ENCODE measurements at regions not wholly inside any gene's neighbourhood (a gene's known extent, or its start where the extent isn't known, plus 50 kb on each side); places are given as distances from the start of the nearest gene placed in this dataset.

- DNase-seq, result no peak
- Histone ChIP-seq H3K36me3 (no peaks in the 10 kb centered on the region), H3K9me3 (replicated peaks) (no peaks in the 10 kb centered on the region), H3K4me3 (no peak overlapping the region), H3K27ac (replicated peaks) (no peak overlapping the region), H3K4me1 (peaks cover 8% of the 10 kb centered on the region), H3K27me3 (ENCODE audit: low read depth) (no peaks in the 10 kb centered on the region)
- intact Hi-C loops (cut with micrococcal nuclease), result no loop called here
- TF ChIP-seq, protein P1, sequence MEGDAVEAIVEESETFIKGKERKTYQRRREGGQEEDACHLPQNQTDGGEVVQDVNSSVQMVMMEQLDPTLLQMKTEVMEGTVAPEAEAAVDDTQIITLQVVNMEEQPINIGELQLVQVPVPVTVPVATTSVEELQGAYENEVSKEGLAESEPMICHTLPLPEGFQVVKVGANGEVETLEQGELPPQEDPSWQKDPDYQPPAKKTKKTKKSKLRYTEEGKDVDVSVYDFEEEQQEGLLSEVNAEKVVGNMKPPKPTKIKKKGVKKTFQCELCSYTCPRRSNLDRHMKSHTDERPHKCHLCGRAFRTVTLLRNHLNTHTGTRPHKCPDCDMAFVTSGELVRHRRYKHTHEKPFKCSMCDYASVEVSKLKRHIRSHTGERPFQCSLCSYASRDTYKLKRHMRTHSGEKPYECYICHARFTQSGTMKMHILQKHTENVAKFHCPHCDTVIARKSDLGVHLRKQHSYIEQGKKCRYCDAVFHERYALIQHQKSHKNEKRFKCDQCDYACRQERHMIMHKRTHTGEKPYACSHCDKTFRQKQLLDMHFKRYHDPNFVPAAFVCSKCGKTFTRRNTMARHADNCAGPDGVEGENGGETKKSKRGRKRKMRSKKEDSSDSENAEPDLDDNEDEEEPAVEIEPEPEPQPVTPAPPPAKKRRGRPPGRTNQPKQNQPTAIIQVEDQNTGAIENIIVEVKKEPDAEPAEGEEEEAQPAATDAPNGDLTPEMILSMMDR (IDR thresholded peaks at IDR 0.05; ENCODE audit: borderline replicate concordance), result peak; percentile 52
Observed at GRCh38 chr4:89657931-89658700, 178.8 kb downstream of the SNCA start.

- Histone ChIP-seq H3K9me3 (replicated peaks) (no peaks in the 10 kb centered on the region), H3K27me3 (ENCODE audit: low read depth) (no peaks in the 10 kb centered on the region), H3K4me1 (peaks cover 7% of the 10 kb centered on the region), H3K36me3 (no peaks in the 10 kb centered on the region), H3K4me3 (peak overlapping the region; percentile 28), H3K27ac (replicated peaks) (no peak overlapping the region)
- no peak for DNase-seq
- TF ChIP-seq, protein P1 (IDR thresholded peaks at IDR 0.05; ENCODE audit: borderline replicate concordance), result no peak
- intact Hi-C loops (cut with micrococcal nuclease), result no loop called here
Observed at GRCh38 chr4:89653012-89653411, 183.9 kb downstream of the SNCA start.

DNA sequence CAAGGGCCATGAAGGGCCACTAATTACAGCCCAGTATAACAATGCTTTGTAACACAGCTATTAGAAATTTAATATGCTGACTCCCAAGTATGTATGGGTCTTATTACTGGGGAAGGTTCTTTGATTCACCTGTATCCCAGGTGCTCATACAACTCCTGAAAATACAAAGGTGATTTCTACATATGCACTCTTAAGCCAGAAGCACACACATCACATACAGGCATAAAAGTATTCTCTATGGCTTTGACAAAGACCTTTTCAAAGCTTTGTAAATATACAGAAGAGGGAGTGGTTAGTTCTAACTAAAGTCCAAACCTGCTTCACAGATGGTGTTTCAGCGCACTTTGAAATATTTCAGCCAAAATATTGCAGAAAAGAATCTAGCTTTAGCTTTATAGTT, 191.5 kb downstream of the SNCA start:
- intact Hi-C loops (cut with micrococcal nuclease), result no loop called here
- no peaks in the 10 kb centered on the region for H3K36me3 ChIP-seq
- H3K27ac ChIP-seq (replicated peaks), result no peak overlapping the region
- no peaks in the 10 kb centered on the region for H3K9me3 ChIP-seq (replicated peaks)
- no peaks in the 10 kb centered on the region for H3K4me1 ChIP-seq
- H3K4me3 ChIP-seq, result no peak overlapping the region
- TF ChIP-seq, protein P1 (IDR thresholded peaks at IDR 0.05; ENCODE audit: borderline replicate concordance), result no peak
- DNase-seq, result no peak
- H3K27me3 ChIP-seq (ENCODE audit: low read depth), result no peaks in the 10 kb centered on the region

DNA sequence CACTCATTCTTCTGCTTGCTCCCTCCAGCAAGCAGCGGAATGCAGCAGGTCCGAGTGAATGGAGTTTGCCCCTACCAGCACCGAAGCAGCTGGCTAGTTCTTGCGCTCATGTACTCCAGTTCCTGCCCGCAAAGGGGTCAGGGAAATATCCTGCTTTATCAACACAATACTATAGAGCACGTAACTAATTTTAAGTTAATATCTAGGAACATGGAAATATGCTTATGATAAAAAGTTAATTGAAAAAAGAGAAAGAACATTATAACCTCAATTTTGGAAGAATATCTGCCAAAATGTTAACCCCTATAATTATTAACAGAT, 195.6 kb downstream of the SNCA start:
- Histone ChIP-seq H3K27me3 (ENCODE audit: low read depth) (no peaks in the 10 kb centered on the region), H3K4me1 (no peaks in the 10 kb centered on the region), H3K9me3 (replicated peaks) (no peaks in the 10 kb centered on the region), H3K27ac (replicated peaks) (no peak overlapping the region), H3K36me3 (no peaks in the 10 kb centered on the region), H3K4me3 (peak overlapping the region; percentile 33)
- TF ChIP-seq, protein P1 (IDR thresholded peaks at IDR 0.05; ENCODE audit: borderline replicate concordance), result no peak
- intact Hi-C loops (cut with micrococcal nuclease), result no loop called here
- DNase-seq, result no peak

GRCh38 chr4:89640620-89641366, 196.2 kb downstream of the SNCA start:
- DNase-seq, result peak; percentile 22
- Histone ChIP-seq H3K27me3 (ENCODE audit: low read depth) (no peaks in the 10 kb centered on the region), H3K27ac (replicated peaks) (no peak overlapping the region), H3K4me3 (peak overlapping the region; percentile 33), H3K36me3 (no peaks in the 10 kb centered on the region), H3K9me3 (replicated peaks) (no peaks in the 10 kb centered on the region), H3K4me1 (no peaks in the 10 kb centered on the region)
- TF ChIP-seq, protein P1 (IDR thresholded peaks at IDR 0.05; ENCODE audit: borderline replicate concordance), result peak; percentile 62
- intact Hi-C loops (cut with micrococcal nuclease), result no loop called here

Data from left ventricle myocardium inferior (tissue), 1 donor.